ENCODE measurements at regions not wholly inside any gene's neighbourhood (a gene's known extent, or its start where the extent isn't known, plus 50 kb on each side); places are given as distances from the start of the nearest gene placed in this dataset.

GRCh38 chr3:124586126-124587052, 143.9 kb upstream of the UMPS start:
- no peak for DNase-seq
- Histone ChIP-seq H3K36me3 (ENCODE audit: control insufficient read depth, insufficient read depth, low read length) (no peaks in the 10 kb centered on the region), H3K4me3 (ENCODE audit: insufficient read depth, low read depth, low read length, poor library complexity, severe bottlenecking) (no peak overlapping the region), H3K27ac (ENCODE audit: insufficient read depth, low read length, poor library complexity, severe bottlenecking) (no peak overlapping the region), H3K27me3 (replicated peaks; ENCODE audit: control insufficient read depth, insufficient read depth, low read length, poor library complexity, severe bottlenecking) (no peaks in the 10 kb centered on the region), H3K4me1 (ENCODE audit: control insufficient read depth, insufficient read depth, low read length, poor library complexity, severe bottlenecking) (peaks cover 5% of the 10 kb centered on the region), H3K9me3 (ENCODE audit: control insufficient read depth, low read length) (no peaks in the 10 kb centered on the region)

DNA sequence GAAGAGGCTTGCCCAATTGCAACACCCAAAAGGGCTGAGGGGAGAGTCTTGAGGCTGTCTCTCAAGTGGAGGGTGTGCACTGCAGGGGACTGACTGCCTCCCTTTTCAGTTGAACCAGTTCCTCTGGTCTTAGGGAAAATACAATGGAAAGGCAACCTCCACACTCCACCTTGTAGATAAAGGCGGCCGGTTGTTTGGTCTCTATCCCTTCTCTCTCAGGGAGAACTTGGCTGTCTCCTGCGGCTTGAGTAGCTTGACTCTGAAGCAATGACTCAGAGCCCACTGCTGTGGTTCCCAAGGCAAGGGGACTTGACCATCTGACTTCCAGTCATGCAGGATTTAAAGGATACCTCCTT, 143.2 kb upstream of the UMPS start:
- no peak overlapping the region for H3K4me3 ChIP-seq (ENCODE audit: insufficient read depth, low read depth, low read length, poor library complexity, severe bottlenecking)
- H3K9me3 ChIP-seq (ENCODE audit: control insufficient read depth, low read length): no peaks in the 10 kb centered on the region
- H3K36me3 ChIP-seq (ENCODE audit: control insufficient read depth, insufficient read depth, low read length): no peaks in the 10 kb centered on the region
- H3K4me1 ChIP-seq (ENCODE audit: control insufficient read depth, insufficient read depth, low read length, poor library complexity, severe bottlenecking): peaks cover 5% of the 10 kb centered on the region
- H3K27me3 ChIP-seq (replicated peaks; ENCODE audit: control insufficient read depth, insufficient read depth, low read length, poor library complexity, severe bottlenecking): no peaks in the 10 kb centered on the region
- no peak overlapping the region for H3K27ac ChIP-seq (ENCODE audit: insufficient read depth, low read length, poor library complexity, severe bottlenecking)
- no peak for DNase-seq

DNA sequence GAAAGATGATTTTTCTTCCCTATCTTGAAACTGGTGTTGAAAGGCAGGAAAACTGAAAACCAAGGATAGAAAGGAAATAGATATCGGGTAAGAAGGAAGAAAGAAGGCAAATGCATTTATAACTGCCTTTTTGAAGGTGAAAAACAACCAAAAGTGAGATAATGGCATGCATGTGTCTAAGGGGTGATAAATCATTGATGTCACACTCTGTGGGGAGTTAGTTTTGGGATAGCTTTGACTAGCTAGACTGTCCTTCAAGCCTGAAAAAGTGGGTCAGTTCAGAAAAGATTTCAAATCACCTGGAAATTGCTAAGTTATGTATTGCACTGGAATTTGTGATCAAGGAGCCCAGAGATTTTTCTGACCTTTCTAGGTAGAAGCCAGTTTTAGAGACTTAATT, 142.2 kb upstream of the UMPS start:
- H3K9me3 ChIP-seq (ENCODE audit: control insufficient read depth, low read length): no peaks in the 10 kb centered on the region
- no peak overlapping the region for H3K27ac ChIP-seq (ENCODE audit: insufficient read depth, low read length, poor library complexity, severe bottlenecking)
- H3K36me3 ChIP-seq (ENCODE audit: control insufficient read depth, insufficient read depth, low read length): no peaks in the 10 kb centered on the region
- no peaks in the 10 kb centered on the region for H3K27me3 ChIP-seq (replicated peaks; ENCODE audit: control insufficient read depth, insufficient read depth, low read length, poor library complexity, severe bottlenecking)
- H3K4me3 ChIP-seq (ENCODE audit: insufficient read depth, low read depth, low read length, poor library complexity, severe bottlenecking): no peak overlapping the region
- H3K4me1 ChIP-seq (ENCODE audit: control insufficient read depth, insufficient read depth, low read length, poor library complexity, severe bottlenecking): peaks cover 5% of the 10 kb centered on the region
- no peak for DNase-seq

- Histone ChIP-seq H3K27me3 (replicated peaks; ENCODE audit: control insufficient read depth, insufficient read depth, low read length, poor library complexity, severe bottlenecking) (no peaks in the 10 kb centered on the region), H3K4me1 (ENCODE audit: control insufficient read depth, insufficient read depth, low read length, poor library complexity, severe bottlenecking) (peaks cover 5% of the 10 kb centered on the region), H3K36me3 (ENCODE audit: control insufficient read depth, insufficient read depth, low read length) (no peaks in the 10 kb centered on the region), H3K9me3 (ENCODE audit: control insufficient read depth, low read length) (no peaks in the 10 kb centered on the region), H3K27ac (ENCODE audit: insufficient read depth, low read length, poor library complexity, severe bottlenecking) (no peak overlapping the region), H3K4me3 (ENCODE audit: insufficient read depth, low read depth, low read length, poor library complexity, severe bottlenecking) (no peak overlapping the region)
- DNase-seq: no peak
These were observed 141.5 kb upstream of the UMPS start for GRCh38 chr3:124588794-124589193.

GRCh38 chr3:124591699-124592098, 138.6 kb upstream of the UMPS start:
- no peaks in the 10 kb centered on the region for H3K9me3 ChIP-seq (ENCODE audit: control insufficient read depth, low read length)
- no peak for DNase-seq
- H3K4me1 ChIP-seq (ENCODE audit: control insufficient read depth, insufficient read depth, low read length, poor library complexity, severe bottlenecking): no peaks in the 10 kb centered on the region
- H3K36me3 ChIP-seq (ENCODE audit: control insufficient read depth, insufficient read depth, low read length): no peaks in the 10 kb centered on the region
- no peak overlapping the region for H3K27ac ChIP-seq (ENCODE audit: insufficient read depth, low read length, poor library complexity, severe bottlenecking)
- no peaks in the 10 kb centered on the region for H3K27me3 ChIP-seq (replicated peaks; ENCODE audit: control insufficient read depth, insufficient read depth, low read length, poor library complexity, severe bottlenecking)
- no peak overlapping the region for H3K4me3 ChIP-seq (ENCODE audit: insufficient read depth, low read depth, low read length, poor library complexity, severe bottlenecking)

DNA sequence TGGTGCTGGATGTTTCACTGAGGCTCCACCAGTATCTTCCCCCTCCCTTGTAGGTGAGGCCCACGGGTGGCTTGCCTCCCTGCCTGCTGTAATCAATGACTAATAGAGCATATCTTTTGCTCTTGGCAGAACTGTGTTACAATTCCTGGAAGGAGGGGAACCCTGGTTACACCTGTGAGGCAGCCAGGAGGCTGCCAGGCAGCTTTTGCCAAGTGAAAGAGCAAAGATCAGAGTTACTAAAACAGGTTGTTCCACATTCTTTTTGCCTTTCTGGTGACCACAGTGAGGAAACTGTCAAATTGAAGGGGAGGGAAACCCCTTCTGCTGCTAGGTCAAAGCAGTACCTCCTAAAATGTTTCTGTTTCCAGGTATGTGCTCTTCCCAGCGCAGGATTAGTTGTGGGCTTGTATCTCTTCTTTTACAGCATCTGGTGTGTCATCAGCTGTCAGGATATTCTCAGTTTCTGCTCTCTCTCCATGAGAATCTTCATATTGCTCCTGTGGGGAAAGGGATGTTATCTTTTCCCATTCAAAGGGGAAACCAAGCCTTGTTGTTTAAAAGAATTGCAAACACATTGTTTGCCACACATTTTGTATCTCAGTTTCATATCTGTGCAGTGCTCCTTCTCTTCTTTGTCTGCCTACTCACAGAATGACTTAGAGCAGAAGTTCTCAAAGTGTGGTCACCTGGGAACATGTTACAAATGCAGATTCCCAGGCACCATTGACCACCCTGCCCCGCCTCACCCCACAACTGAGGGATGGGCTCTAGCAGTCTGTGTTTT, 137.4 kb upstream of the UMPS start:
- DNase-seq: no peak
- Histone ChIP-seq H3K4me3 (ENCODE audit: insufficient read depth, low read depth, low read length, poor library complexity, severe bottlenecking) (no peak overlapping the region), H3K4me1 (ENCODE audit: control insufficient read depth, insufficient read depth, low read length, poor library complexity, severe bottlenecking) (no peaks in the 10 kb centered on the region), H3K27me3 (replicated peaks; ENCODE audit: control insufficient read depth, insufficient read depth, low read length, poor library complexity, severe bottlenecking) (no peaks in the 10 kb centered on the region), H3K27ac (ENCODE audit: insufficient read depth, low read length, poor library complexity, severe bottlenecking) (no peak overlapping the region), H3K36me3 (ENCODE audit: control insufficient read depth, insufficient read depth, low read length) (no peaks in the 10 kb centered on the region), H3K9me3 (ENCODE audit: control insufficient read depth, low read length) (no peaks in the 10 kb centered on the region)

- Histone ChIP-seq H3K4me3 (ENCODE audit: insufficient read depth, low read depth, low read length, poor library complexity, severe bottlenecking) (no peak overlapping the region), H3K36me3 (ENCODE audit: control insufficient read depth, insufficient read depth, low read length) (no peaks in the 10 kb centered on the region), H3K27me3 (replicated peaks; ENCODE audit: control insufficient read depth, insufficient read depth, low read length, poor library complexity, severe bottlenecking) (no peaks in the 10 kb centered on the region), H3K27ac (ENCODE audit: insufficient read depth, low read length, poor library complexity, severe bottlenecking) (no peak overlapping the region), H3K9me3 (ENCODE audit: control insufficient read depth, low read length) (no peaks in the 10 kb centered on the region), H3K4me1 (ENCODE audit: control insufficient read depth, insufficient read depth, low read length, poor library complexity, severe bottlenecking) (no peaks in the 10 kb centered on the region)
- no peak for DNase-seq
These were observed 136.8 kb upstream of the UMPS start for GRCh38 chr3:124593442-124593829.

- no peaks in the 10 kb centered on the region for H3K4me1 ChIP-seq (ENCODE audit: control insufficient read depth, insufficient read depth, low read length, poor library complexity, severe bottlenecking)
These were observed 135.7 kb upstream of the UMPS start for GRCh38 chr3:124594581-124594980.

GRCh38 chr3:124597273-124597672, 133.0 kb upstream of the UMPS start:
- H3K36me3 ChIP-seq (ENCODE audit: control insufficient read depth, insufficient read depth, low read length): no peaks in the 10 kb centered on the region
- no peak for DNase-seq
- no peak overlapping the region for H3K27ac ChIP-seq (ENCODE audit: insufficient read depth, low read length, poor library complexity, severe bottlenecking)
- no peak overlapping the region for H3K4me3 ChIP-seq (ENCODE audit: insufficient read depth, low read depth, low read length, poor library complexity, severe bottlenecking)
- no peaks in the 10 kb centered on the region for H3K27me3 ChIP-seq (replicated peaks; ENCODE audit: control insufficient read depth, insufficient read depth, low read length, poor library complexity, severe bottlenecking)
- H3K4me1 ChIP-seq (ENCODE audit: control insufficient read depth, insufficient read depth, low read length, poor library complexity, severe bottlenecking): no peaks in the 10 kb centered on the region
- H3K9me3 ChIP-seq (ENCODE audit: control insufficient read depth, low read length): no peaks in the 10 kb centered on the region

More at GRCh38 chr3:124594581-124594980, 135.7 kb upstream of the UMPS start:
- no peak for DNase-seq
- no peaks in the 10 kb centered on the region for H3K36me3 ChIP-seq (ENCODE audit: control insufficient read depth, insufficient read depth, low read length)
- no peaks in the 10 kb centered on the region for H3K9me3 ChIP-seq (ENCODE audit: control insufficient read depth, low read length)
- no peak overlapping the region for H3K27ac ChIP-seq (ENCODE audit: insufficient read depth, low read length, poor library complexity, severe bottlenecking)
- H3K27me3 ChIP-seq (replicated peaks; ENCODE audit: control insufficient read depth, insufficient read depth, low read length, poor library complexity, severe bottlenecking): no peaks in the 10 kb centered on the region
- H3K4me3 ChIP-seq (ENCODE audit: insufficient read depth, low read depth, low read length, poor library complexity, severe bottlenecking): no peak overlapping the region

DNA sequence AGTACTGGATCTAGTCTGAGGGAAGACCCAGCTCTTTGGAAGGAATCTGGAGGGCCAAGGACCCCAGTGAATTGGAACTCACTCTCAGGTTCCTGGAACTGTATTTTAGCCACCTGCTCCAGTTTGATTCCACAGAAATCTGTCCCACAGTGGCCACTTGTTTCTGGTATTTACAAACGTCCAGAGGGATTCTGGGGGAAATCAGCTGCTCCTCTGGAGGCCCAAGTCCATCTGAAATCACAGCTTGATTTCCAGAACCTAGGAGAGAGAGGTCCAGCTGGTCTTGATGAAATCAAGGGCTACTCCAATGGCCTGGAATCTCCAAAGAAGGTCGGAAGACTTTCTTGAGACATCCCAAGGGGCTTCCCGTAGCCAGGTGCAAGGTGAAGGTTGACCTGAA, 132.3 kb upstream of the UMPS start:
- no peaks in the 10 kb centered on the region for H3K36me3 ChIP-seq (ENCODE audit: control insufficient read depth, insufficient read depth, low read length)
- H3K27ac ChIP-seq (ENCODE audit: insufficient read depth, low read length, poor library complexity, severe bottlenecking): no peak overlapping the region
- H3K9me3 ChIP-seq (ENCODE audit: control insufficient read depth, low read length): no peaks in the 10 kb centered on the region
- no peaks in the 10 kb centered on the region for H3K27me3 ChIP-seq (replicated peaks; ENCODE audit: control insufficient read depth, insufficient read depth, low read length, poor library complexity, severe bottlenecking)
- no peak for DNase-seq
- no peak overlapping the region for H3K4me3 ChIP-seq (ENCODE audit: insufficient read depth, low read depth, low read length, poor library complexity, severe bottlenecking)
- no peaks in the 10 kb centered on the region for H3K4me1 ChIP-seq (ENCODE audit: control insufficient read depth, insufficient read depth, low read length, poor library complexity, severe bottlenecking)

Data from effector memory CD4-positive, alpha-beta T cell (primary cell).